ENCODE measurements at regions not wholly inside any gene's neighbourhood (a gene's known extent, or its start where the extent isn't known, plus 50 kb on each side); places are given as distances from the start of the nearest gene placed in this dataset.

DNA sequence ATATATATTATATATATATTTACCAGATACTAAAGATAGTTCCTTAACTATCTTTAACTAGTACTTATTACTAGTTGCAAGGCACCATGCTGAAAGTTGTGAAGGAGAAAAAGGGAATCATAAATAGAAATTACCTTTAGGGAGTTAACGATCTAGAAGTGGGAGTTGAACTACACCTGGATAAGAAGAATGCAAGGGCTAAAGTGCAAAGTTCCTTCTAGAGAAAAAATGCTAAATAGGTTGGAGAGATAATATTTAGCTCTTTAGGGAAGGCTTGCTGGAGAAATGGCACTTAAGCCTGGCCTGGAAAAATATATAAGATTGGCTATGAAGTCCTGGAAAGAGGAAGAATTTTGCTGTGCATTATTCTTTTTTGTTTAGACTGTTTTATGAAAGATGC, 130.6 kb upstream of the IGSF10 start:
- TF ChIP-seq, protein P1, sequence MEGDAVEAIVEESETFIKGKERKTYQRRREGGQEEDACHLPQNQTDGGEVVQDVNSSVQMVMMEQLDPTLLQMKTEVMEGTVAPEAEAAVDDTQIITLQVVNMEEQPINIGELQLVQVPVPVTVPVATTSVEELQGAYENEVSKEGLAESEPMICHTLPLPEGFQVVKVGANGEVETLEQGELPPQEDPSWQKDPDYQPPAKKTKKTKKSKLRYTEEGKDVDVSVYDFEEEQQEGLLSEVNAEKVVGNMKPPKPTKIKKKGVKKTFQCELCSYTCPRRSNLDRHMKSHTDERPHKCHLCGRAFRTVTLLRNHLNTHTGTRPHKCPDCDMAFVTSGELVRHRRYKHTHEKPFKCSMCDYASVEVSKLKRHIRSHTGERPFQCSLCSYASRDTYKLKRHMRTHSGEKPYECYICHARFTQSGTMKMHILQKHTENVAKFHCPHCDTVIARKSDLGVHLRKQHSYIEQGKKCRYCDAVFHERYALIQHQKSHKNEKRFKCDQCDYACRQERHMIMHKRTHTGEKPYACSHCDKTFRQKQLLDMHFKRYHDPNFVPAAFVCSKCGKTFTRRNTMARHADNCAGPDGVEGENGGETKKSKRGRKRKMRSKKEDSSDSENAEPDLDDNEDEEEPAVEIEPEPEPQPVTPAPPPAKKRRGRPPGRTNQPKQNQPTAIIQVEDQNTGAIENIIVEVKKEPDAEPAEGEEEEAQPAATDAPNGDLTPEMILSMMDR (IDR thresholded peaks at IDR 0.05) = no peak
- TF ChIP-seq POLR2AphosphoS5 (IDR thresholded peaks at IDR 0.05; ENCODE audit: low read depth, low read length) (no peak), TCF7L2 (IDR thresholded peaks at IDR 0.05; ENCODE audit: low read depth, low read length) (no peak), SIN3A (IDR thresholded peaks at IDR 0.05; ENCODE audit: borderline replicate concordance, insufficient read depth, low read depth, low read length) (no peak)
- TF ChIP-seq, protein P2, sequence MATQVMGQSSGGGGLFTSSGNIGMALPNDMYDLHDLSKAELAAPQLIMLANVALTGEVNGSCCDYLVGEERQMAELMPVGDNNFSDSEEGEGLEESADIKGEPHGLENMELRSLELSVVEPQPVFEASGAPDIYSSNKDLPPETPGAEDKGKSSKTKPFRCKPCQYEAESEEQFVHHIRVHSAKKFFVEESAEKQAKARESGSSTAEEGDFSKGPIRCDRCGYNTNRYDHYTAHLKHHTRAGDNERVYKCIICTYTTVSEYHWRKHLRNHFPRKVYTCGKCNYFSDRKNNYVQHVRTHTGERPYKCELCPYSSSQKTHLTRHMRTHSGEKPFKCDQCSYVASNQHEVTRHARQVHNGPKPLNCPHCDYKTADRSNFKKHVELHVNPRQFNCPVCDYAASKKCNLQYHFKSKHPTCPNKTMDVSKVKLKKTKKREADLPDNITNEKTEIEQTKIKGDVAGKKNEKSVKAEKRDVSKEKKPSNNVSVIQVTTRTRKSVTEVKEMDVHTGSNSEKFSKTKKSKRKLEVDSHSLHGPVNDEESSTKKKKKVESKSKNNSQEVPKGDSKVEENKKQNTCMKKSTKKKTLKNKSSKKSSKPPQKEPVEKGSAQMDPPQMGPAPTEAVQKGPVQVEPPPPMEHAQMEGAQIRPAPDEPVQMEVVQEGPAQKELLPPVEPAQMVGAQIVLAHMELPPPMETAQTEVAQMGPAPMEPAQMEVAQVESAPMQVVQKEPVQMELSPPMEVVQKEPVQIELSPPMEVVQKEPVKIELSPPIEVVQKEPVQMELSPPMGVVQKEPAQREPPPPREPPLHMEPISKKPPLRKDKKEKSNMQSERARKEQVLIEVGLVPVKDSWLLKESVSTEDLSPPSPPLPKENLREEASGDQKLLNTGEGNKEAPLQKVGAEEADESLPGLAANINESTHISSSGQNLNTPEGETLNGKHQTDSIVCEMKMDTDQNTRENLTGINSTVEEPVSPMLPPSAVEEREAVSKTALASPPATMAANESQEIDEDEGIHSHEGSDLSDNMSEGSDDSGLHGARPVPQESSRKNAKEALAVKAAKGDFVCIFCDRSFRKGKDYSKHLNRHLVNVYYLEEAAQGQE (IDR thresholded peaks at IDR 0.05; ENCODE audit: insufficient read depth in 1 of 2, low read depth in 2 of 2, low read length in 1 of 2) = no peak
